ENCODE measurements at regions not wholly inside any gene's neighbourhood (a gene's known extent, or its start where the extent isn't known, plus 50 kb on each side); places are given as distances from the start of the nearest gene placed in this dataset.

DNA sequence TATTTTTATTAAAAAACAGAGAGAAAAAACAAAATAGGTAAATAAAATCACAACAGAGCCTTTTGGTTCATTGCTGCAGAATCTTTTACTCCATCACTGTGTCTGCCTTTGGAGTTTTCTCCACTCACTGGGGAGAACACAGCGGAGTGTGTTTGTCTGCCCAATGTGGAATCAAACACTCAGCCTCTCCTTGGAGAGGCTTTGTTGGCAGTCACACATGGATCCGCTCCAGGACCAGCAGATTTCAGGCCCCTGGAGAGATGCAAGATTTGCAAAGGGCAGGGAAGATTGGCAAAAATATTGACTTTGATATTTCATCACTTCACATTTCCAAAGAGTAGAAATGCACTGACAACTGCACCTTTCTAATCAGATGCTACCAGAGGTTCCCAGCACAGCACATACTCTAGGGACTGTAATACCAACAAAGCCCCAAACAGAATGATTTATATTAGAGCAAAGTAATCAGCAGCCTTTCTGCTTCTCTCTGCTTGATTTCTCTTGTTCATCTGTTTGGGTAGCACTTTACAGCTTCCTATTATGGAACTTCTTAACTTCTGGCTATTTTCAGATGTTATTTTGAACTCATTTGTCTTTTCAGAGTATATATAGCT, 1898.8 kb upstream of the PIK3C3 start:
- DNase-seq (ENCODE audit: low read depth): no peak
- H3K4me3 ChIP-seq (ENCODE audit: low read depth, low read length): no peak overlapping the region
- TF ChIP-seq, protein P1, sequence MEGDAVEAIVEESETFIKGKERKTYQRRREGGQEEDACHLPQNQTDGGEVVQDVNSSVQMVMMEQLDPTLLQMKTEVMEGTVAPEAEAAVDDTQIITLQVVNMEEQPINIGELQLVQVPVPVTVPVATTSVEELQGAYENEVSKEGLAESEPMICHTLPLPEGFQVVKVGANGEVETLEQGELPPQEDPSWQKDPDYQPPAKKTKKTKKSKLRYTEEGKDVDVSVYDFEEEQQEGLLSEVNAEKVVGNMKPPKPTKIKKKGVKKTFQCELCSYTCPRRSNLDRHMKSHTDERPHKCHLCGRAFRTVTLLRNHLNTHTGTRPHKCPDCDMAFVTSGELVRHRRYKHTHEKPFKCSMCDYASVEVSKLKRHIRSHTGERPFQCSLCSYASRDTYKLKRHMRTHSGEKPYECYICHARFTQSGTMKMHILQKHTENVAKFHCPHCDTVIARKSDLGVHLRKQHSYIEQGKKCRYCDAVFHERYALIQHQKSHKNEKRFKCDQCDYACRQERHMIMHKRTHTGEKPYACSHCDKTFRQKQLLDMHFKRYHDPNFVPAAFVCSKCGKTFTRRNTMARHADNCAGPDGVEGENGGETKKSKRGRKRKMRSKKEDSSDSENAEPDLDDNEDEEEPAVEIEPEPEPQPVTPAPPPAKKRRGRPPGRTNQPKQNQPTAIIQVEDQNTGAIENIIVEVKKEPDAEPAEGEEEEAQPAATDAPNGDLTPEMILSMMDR (IDR thresholded peaks at IDR 0.05; ENCODE audit: insufficient read depth, low read depth, low read length): no peak

DNA sequence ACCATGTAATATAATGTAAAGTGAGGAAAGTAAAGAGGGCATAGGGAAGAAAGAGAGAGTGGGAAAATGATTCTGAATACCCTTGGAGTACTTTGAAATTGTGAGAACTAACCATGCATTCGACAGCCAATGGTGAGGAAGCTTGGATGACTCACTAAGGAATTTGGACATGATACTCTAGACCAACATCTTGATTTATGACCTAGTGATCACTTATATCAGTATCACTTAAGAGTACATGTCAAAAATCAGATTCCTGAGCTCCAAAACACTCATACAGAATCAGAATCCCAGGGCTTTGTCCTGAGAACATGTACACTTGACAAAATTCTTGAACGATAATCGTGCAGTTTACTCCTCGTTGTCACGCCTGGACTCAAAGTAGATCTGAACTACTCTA, 1899.8 kb upstream of the PIK3C3 start:
- H3K4me3 ChIP-seq (ENCODE audit: low read depth, low read length): no peak overlapping the region
- DNase-seq (ENCODE audit: low read depth): no peak
- TF ChIP-seq, protein P1 (IDR thresholded peaks at IDR 0.05; ENCODE audit: insufficient read depth, low read depth, low read length): no peak

DNA sequence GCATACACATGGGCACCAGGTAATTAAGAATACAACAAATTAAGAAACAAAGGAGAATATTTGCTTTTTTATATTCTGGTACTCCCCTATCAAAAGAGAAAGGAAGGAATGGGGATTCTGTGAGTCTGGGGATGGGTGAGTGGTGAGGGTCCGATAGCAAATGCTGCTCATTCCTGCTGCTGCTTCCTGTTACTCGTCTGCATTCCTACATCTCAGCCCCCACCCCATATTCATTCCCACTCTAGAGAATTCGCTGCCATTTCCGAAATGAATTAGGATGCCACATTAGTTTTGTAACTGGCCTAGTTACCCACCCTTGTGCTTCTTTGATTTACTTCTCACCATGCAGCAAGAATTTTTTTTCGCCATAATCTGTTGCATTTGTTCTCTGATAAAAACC, 1905.3 kb upstream of the PIK3C3 start:
- no peak overlapping the region for H3K4me3 ChIP-seq (ENCODE audit: low read depth, low read length)
- TF ChIP-seq, protein P1 (IDR thresholded peaks at IDR 0.05; ENCODE audit: insufficient read depth, low read depth, low read length): no peak
- no peak for DNase-seq (ENCODE audit: low read depth)

DNA sequence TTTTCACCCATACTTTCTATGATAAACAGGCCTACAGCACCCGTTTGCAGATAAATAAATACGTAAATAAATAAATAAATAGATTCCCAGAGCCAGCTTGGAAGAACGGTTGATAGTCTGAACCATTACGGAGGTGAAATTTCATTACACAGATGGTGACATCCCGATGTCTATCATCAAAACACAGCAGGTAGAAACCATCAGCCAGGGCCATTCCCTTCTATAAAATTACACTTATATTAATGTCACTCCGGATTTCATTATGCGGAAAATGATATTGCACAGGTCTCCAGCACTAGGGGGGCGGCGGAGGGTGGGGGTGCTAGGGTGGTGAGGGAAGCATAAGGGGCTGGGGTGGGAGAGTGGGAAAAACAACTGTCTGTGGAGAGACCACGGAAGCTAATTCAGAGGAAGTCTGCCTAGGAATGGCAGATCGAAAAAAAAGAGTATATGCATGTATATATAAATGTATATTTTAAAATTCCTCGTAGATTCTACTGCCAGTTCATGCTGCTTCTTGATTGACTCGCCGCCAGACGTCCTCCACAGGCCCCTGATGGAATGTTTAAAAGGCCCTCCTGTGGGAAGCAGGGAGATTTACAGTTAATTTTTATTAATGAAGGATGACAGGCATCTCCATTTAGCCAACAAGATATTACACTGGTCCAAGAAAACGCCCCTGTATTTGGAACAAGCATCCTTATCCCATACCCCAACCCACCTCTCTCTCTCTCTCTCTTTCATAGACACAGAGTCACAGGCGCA, 1906.0 kb upstream of the PIK3C3 start:
- no peak for DNase-seq (ENCODE audit: low read depth)
- TF ChIP-seq, protein P1 (IDR thresholded peaks at IDR 0.05; ENCODE audit: insufficient read depth, low read depth, low read length): no peak
- no peak overlapping the region for H3K4me3 ChIP-seq (ENCODE audit: low read depth, low read length)

DNA sequence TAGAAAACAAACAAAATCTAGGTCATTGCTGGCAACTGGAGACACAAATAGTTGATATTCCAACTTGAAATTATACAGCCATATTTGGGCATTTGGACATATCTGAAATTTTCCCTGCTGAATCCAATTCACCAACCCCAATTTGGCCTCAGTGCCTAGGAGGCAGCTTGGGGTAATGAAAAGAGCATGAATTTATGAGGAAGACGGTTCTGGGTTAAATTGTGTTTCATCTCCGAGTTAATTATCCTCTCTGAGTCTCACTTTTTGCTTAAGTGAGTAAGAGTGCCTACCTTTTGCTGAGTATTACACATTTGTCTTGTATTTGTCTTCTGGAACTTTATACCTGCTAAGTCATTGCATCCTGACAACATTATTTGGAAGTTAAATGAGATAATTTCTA, 1906.8 kb upstream of the PIK3C3 start:
- no peak overlapping the region for H3K4me3 ChIP-seq (ENCODE audit: low read depth, low read length)
- TF ChIP-seq, protein P1 (IDR thresholded peaks at IDR 0.05; ENCODE audit: insufficient read depth, low read depth, low read length): no peak
- DNase-seq (ENCODE audit: low read depth): no peak

DNA sequence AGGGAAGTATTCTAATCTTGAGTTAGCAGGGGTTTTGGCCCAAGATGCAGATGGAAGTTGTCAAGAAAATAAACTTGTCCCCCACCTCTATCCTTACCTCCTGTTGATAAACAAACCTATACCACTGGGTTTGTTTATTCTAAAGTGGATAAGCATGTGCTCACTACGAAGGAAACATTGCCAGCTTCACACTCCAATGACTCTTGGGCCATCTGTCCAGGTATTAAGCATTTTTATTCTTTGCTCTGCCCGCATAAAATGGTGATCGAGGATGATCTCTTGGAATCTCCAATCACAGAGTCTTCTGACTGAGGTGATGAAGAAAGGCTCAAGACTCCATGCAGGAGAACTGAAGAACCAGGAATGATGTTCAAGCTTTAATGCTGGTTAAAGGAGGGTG, 1908.4 kb upstream of the PIK3C3 start:
- TF ChIP-seq, protein P1 (IDR thresholded peaks at IDR 0.05; ENCODE audit: insufficient read depth, low read depth, low read length): no peak
- H3K4me3 ChIP-seq (ENCODE audit: low read depth, low read length): no peak overlapping the region
- no peak for DNase-seq (ENCODE audit: low read depth)

Data from fibroblast of villous mesenchyme (primary cell).